OCI-LY7 (cell line): ENCODE measurements at regions not wholly inside any gene's neighbourhood (a gene's known extent, or its start where the extent isn't known, plus 50 kb on each side); places are given as distances from the start of the nearest gene placed in this dataset.

Source experiments
- BruUV-seq: library from RNA; stranded (reverse); fragments of 400-500 nt; replicated peaks from 2 replicates; lab custom pipeline; 2021; lab: Mats Ljungman, UMichigan
- CTCF ChIA-PET: fragments of 300-600 bp; sonication (Branson Sonifier 250); formaldehyde crosslinking; loops from one replicate; lab custom pipeline; 2022; ENCODE audit warnings: antibody characterized with exemption; ENCODE audit not compliant: unreplicated experiment; lab: Charles Lee
- POLR2A ChIA-PET: fragments of 300-600 bp; sonication (Branson Sonifier 250); formaldehyde crosslinking; loops from one replicate; lab custom pipeline; 2022; ENCODE audit warnings: antibody characterized with exemption; lab: Charles Lee
- DNase-seq: peaks from one replicate; pipeline ENCODE4 v3.0.0-alpha.2; 2015; ENCODE audit warnings: low spot score
- H2AFZ ChIP-seq: fragments of 200-600 bp; sonication (generic), shearing (Covaris generic); 2 replicates; pipeline ENCODE4 v1.6.1; 2014; ENCODE audit warnings: mild to moderate bottlenecking, antibody characterized with exemption, low read length, moderate library complexity
- H3K27ac ChIP-seq: fragments of 200-600 bp; sonication (generic); 2 replicates; pipeline ENCODE4 v1.5.1; 2014; ENCODE audit warnings: mixed run types, low read depth, mild to moderate bottlenecking, moderate library complexity, low read length, inconsistent platforms; ENCODE audit not compliant: poor library complexity, severe bottlenecking
- H3K36me3 ChIP-seq: fragments of 200-600 bp; sonication (generic); 2 replicates; pipeline ENCODE4 v1.6.1; 2014; ENCODE audit warnings: mild to moderate bottlenecking, antibody characterized with exemption, low read length, moderate library complexity, mixed read lengths; ENCODE audit not compliant: insufficient read depth
- H3K4me1 ChIP-seq: fragments of 200-600 bp; sonication (generic); 2 replicates; pipeline ENCODE4 v1.5.1; 2014; ENCODE audit warnings: mild to moderate bottlenecking, low read length; ENCODE audit not compliant: insufficient read depth, poor library complexity, severe bottlenecking
- H3K4me2 ChIP-seq: fragments of 200-600 bp; sonication (generic); 2 replicates; pipeline ENCODE4 v1.6.1; 2014; ENCODE audit warnings: mild to moderate bottlenecking, low read length
- H3K4me3 ChIP-seq: fragments of 200-600 bp; sonication (generic); 2 replicates; pipeline ENCODE4 v1.5.1; 2014; ENCODE audit warnings: mild to moderate bottlenecking, low read depth, low read length; ENCODE audit not compliant: poor library complexity, severe bottlenecking
- H3K79me2 ChIP-seq: fragments of 200-600 bp; sonication (generic); 2 replicates; pipeline ENCODE4 v1.6.1; 2016; ENCODE audit warnings: low read depth, mild to moderate bottlenecking, low read length, moderate library complexity, mixed read lengths; ENCODE audit not compliant: insufficient read depth
- H3K9me2 ChIP-seq: fragments of 200-600 bp; sonication (generic); 2 replicates; pipeline ENCODE4 v1.6.1; 2016; ENCODE audit warnings: mild to moderate bottlenecking, low read length, mixed read lengths; ENCODE audit not compliant: insufficient read depth
- H3K9me3 ChIP-seq: fragments of 200-600 bp; sonication (generic); 2 replicates; pipeline ENCODE4 v1.6.1; 2014; ENCODE audit warnings: mild to moderate bottlenecking, mixed run types, low read length, mixed read lengths
- H4K20me1 ChIP-seq: fragments of 200-600 bp; sonication (generic); 2 replicates; pipeline ENCODE4 v1.6.1; 2014; ENCODE audit warnings: mild to moderate bottlenecking, antibody characterized with exemption, low read length, moderate library complexity, mixed read lengths; ENCODE audit not compliant: insufficient read depth
- CTCF ChIP-seq: fragments of 200-600 bp; sonication (generic); conservative IDR thresholded peaks from 2 replicates; pipeline ENCODE4 v1.5.1; 2014; ENCODE audit warnings: mild to moderate bottlenecking, antibody characterized with exemption, low read length, moderate library complexity, mixed read lengths
- EZH2phosphoT487 ChIP-seq: fragments of 200-600 bp; sonication (generic); IDR thresholded peaks from 2 replicates; pipeline ENCODE4 v1.6.1; 2018; ENCODE audit warnings: low read depth, borderline replicate concordance, mild to moderate bottlenecking, mixed run types, antibody characterized with exemption, low read length, moderate library complexity, mixed read lengths
- intact Hi-C: fragments of 100-400 bp; cut with micrococcal nuclease; formaldehyde crosslinking; loops from one replicate; pipeline ENCODE4 v1.10.0; 2022; ENCODE audit not compliant: unreplicated experiment

- H3K9me3 ChIP-seq = no peaks in the 10 kb centered on the region
- no peak overlapping the region for H3K27ac ChIP-seq
- H3K4me2 ChIP-seq = no peak overlapping the region
- H3K36me3 ChIP-seq = no peaks in the 10 kb centered on the region
- no peak overlapping the region for H3K4me3 ChIP-seq
- DNase-seq = peak; percentile 24
- CTCF ChIA-PET = no interaction called here
- H3K79me2 ChIP-seq = no peaks in the 10 kb centered on the region
- intact Hi-C loops = no loop called here
- no TSS peak for BruUV-seq
- POLR2A ChIA-PET = interaction anchor here (0.6 kb wide), 1 partner anchor 1392 kb away, joined by 3 read pairs; no protein-coding TSS in a partner anchor
- no peaks in the 10 kb centered on the region for H3K9me2 ChIP-seq
- TF ChIP-seq CTCF (no peak), EZH2phosphoT487 (no peak)
- H3K4me1 ChIP-seq = no peaks in the 10 kb centered on the region
- no peak overlapping the region for H2AFZ ChIP-seq
- H4K20me1 ChIP-seq = no peaks in the 10 kb centered on the region
Measured at GRCh38 chr6:167733740-167734661, 92.7 kb upstream of the AFDN start.

GRCh38 chr6:167734662-167735083, 92.0 kb upstream of the AFDN start:
- Histone ChIP-seq H3K9me3 (no peaks in the 10 kb centered on the region), H3K9me2 (no peaks in the 10 kb centered on the region), H2AFZ (no peak overlapping the region), H3K4me2 (no peak overlapping the region), H3K4me3 (no peak overlapping the region), H3K4me1 (no peaks in the 10 kb centered on the region), H3K36me3 (no peaks in the 10 kb centered on the region), H3K79me2 (no peaks in the 10 kb centered on the region), H3K27ac (no peak overlapping the region), H4K20me1 (no peaks in the 10 kb centered on the region)
- intact Hi-C loops = no loop called here
- ChIA-PET POLR2A (no interaction called here), CTCF (no interaction called here)
- no peak for TF ChIP-seq EZH2phosphoT487
- no peak for TF ChIP-seq CTCF
- no peak for DNase-seq
- BruUV-seq = no TSS peak
